Peyer's patch (tissue), 4 donors: ENCODE measurements at regions not wholly inside any gene's neighbourhood (a gene's known extent, or its start where the extent isn't known, plus 50 kb on each side); places are given as distances from the start of the nearest gene placed in this dataset.

ENCODE experiments used
- POLR2A ChIP-seq, 2 donors: fragments of 450-650 bp; IDR thresholded peaks; one replicate each; pipeline ENCODE4 v1.5.1; 2017; ENCODE audit warnings: antibody characterized with exemption in 2 of 2, mild to moderate bottlenecking in 2 of 2, moderate library complexity in 2 of 2
- TF ChIP-seq, protein P1 (sequence below), 6 experiments: fragments of 450-650 bp in 4 of 6; fragments of 200-600 bp in 2 of 6; sonication (generic) in 1 of 6; IDR thresholded peaks; one replicate each; pipeline ENCODE4 v1.5.1; 2017 to 2019; ENCODE audit warnings: antibody characterized with exemption in 6 of 6, mild to moderate bottlenecking in 3 of 6, moderate library complexity in 1 of 6

DNA sequence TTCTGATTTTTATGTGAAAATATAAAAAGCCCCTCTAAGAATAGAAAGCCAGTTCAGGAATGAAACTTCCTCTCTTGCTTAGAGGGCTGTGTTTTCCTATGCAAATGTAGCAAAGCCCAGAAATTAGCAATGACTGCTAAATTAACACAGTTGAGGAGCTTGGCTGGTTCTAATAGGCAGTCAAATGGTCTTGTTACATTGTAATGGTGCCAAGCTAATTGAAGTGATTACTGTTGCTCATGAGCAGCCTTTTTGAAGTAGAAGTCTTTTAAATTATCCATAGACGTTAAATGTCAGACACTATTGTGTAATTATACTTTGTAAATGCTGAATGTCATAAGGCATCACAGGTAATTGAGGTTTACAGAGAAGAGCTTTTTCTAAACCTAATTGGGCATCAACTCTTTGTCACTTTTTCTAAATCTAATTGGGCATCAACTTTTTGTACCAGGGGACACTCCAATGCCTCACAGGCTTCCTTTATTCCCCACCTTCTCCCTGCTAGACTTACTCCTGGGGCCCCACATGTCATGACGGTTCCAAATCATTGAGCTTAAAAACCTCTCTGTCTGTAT lies 229.1 kb downstream of the PSAT1 start:
- TF ChIP-seq POLR2A (IDR thresholded peaks at IDR 0.05), result no peak
- TF ChIP-seq, protein P1, sequence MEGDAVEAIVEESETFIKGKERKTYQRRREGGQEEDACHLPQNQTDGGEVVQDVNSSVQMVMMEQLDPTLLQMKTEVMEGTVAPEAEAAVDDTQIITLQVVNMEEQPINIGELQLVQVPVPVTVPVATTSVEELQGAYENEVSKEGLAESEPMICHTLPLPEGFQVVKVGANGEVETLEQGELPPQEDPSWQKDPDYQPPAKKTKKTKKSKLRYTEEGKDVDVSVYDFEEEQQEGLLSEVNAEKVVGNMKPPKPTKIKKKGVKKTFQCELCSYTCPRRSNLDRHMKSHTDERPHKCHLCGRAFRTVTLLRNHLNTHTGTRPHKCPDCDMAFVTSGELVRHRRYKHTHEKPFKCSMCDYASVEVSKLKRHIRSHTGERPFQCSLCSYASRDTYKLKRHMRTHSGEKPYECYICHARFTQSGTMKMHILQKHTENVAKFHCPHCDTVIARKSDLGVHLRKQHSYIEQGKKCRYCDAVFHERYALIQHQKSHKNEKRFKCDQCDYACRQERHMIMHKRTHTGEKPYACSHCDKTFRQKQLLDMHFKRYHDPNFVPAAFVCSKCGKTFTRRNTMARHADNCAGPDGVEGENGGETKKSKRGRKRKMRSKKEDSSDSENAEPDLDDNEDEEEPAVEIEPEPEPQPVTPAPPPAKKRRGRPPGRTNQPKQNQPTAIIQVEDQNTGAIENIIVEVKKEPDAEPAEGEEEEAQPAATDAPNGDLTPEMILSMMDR (IDR thresholded peaks at IDR 0.05), result no peak
